ENCODE measurements at regions not wholly inside any gene's neighbourhood (a gene's known extent, or its start where the extent isn't known, plus 50 kb on each side); places are given as distances from the start of the nearest gene placed in this dataset.

- no peak for DNase-seq (ENCODE audit: low spot score)
These were observed 772.2 kb downstream of the LRFN5 start for GRCh38 chr14:42378880-42379279.

- no peak for DNase-seq (ENCODE audit: low spot score)
These were observed 771.6 kb downstream of the LRFN5 start for GRCh38 chr14:42378274-42378673.

GRCh38 chr14:42374332-42374731 is 767.7 kb downstream of the LRFN5 start:
- DNase-seq (ENCODE audit: low spot score), result no peak

- no peak for DNase-seq (ENCODE audit: low spot score)
These were observed 763.4 kb downstream of the LRFN5 start for GRCh38 chr14:42370056-42370455.

- no peak for DNase-seq (ENCODE audit: low spot score)
These were observed 761.6 kb downstream of the LRFN5 start for GRCh38 chr14:42368234-42368633.

- no peak for DNase-seq (ENCODE audit: low spot score)
These were observed 746.6 kb downstream of the LRFN5 start for GRCh38 chr14:42353315-42353714.

- no peak for DNase-seq (ENCODE audit: low spot score)
These were observed 729.2 kb downstream of the LRFN5 start for GRCh38 chr14:42335918-42336317.

GRCh38 chr14:42334931-42335330 is 728.3 kb downstream of the LRFN5 start:
- DNase-seq (ENCODE audit: low spot score), result no peak

- no peak for DNase-seq (ENCODE audit: low spot score)
These were observed 716.8 kb downstream of the LRFN5 start for GRCh38 chr14:42323426-42323825.

- no peak for DNase-seq (ENCODE audit: low spot score)
These were observed 716.0 kb downstream of the LRFN5 start for GRCh38 chr14:42322531-42323284.

GRCh38 chr14:42319996-42320395 is 713.3 kb downstream of the LRFN5 start:
- DNase-seq (ENCODE audit: low spot score), result no peak

- DNase-seq (ENCODE audit: low spot score), result no peak
These were observed 710.0 kb downstream of the LRFN5 start for GRCh38 chr14:42316693-42317092.

GRCh38 chr14:42311876-42312275 is 705.2 kb downstream of the LRFN5 start:
- DNase-seq (ENCODE audit: low spot score), result no peak

GRCh38 chr14:42307239-42307825 is 700.7 kb downstream of the LRFN5 start:
- no peak for DNase-seq (ENCODE audit: low spot score)

GRCh38 chr14:42299692-42300091 is 693.0 kb downstream of the LRFN5 start:
- DNase-seq (ENCODE audit: low spot score), result no peak

GRCh38 chr14:42293180-42293579 is 686.5 kb downstream of the LRFN5 start:
- DNase-seq (ENCODE audit: low spot score), result no peak

GRCh38 chr14:42277840-42278239 is 671.2 kb downstream of the LRFN5 start:
- no peak for DNase-seq (ENCODE audit: low spot score)

GRCh38 chr14:42269234-42269633 is 662.6 kb downstream of the LRFN5 start:
- no peak for DNase-seq (ENCODE audit: low spot score)

GRCh38 chr14:42248131-42248530 is 641.5 kb downstream of the LRFN5 start:
- no peak for DNase-seq (ENCODE audit: low spot score)

- DNase-seq (ENCODE audit: low spot score), result no peak
These were observed 634.4 kb downstream of the LRFN5 start for GRCh38 chr14:42241101-42241500.

GRCh38 chr14:42229976-42230375 is 623.3 kb downstream of the LRFN5 start:
- DNase-seq (ENCODE audit: low spot score), result no peak

GRCh38 chr14:42229294-42229693 is 622.6 kb downstream of the LRFN5 start:
- DNase-seq (ENCODE audit: low spot score), result no peak

GRCh38 chr14:42228611-42229010 is 621.9 kb downstream of the LRFN5 start:
- no peak for DNase-seq (ENCODE audit: low spot score)
